ENCODE measurements at regions not wholly inside any gene's neighbourhood (a gene's known extent, or its start where the extent isn't known, plus 50 kb on each side); places are given as distances from the start of the nearest gene placed in this dataset.

DNA sequence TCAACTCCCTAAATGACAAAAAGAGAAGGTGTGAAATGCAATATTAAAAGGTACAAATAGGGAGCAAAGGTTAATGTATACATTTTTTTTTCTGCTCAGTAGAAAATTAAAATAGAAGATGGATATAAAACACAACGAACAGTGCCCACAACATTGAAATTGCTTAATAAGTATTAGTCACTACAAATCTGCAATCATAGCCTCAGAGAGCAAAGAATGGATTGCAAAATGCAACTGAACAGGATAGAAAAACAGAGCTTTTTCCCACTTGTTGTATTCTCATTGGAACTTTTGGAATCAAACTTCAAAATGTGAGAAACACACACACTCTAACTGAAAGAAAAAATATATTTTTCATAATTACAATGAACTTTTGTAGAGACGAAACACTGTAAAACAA lies 552.2 kb upstream of the NCAM2 start:
- TF ChIP-seq RAD21 (IDR thresholded peaks at IDR 0.05; ENCODE audit: low read depth) (no peak), TCF12 (IDR thresholded peaks at IDR 0.05; ENCODE audit: low read depth) (no peak), EP300 (IDR thresholded peaks at IDR 0.05; ENCODE audit: borderline replicate concordance) (no peak), TEAD4 (IDR thresholded peaks at IDR 0.05) (no peak), MAX (IDR thresholded peaks at IDR 0.05) (no peak), YY1 (IDR thresholded peaks at IDR 0.05; ENCODE audit: low read depth) (no peak), FOXM1 (IDR thresholded peaks at IDR 0.05; ENCODE audit: borderline replicate concordance, low read depth) (no peak), NFIC (IDR thresholded peaks at IDR 0.05) (no peak), ZBTB7A (IDR thresholded peaks at IDR 0.05; ENCODE audit: low read depth) (no peak), EGR1 (IDR thresholded peaks at IDR 0.05) (no peak), TAF1 (IDR thresholded peaks at IDR 0.05; ENCODE audit: low read depth) (no peak), CEBPB (IDR thresholded peaks at IDR 0.05) (no peak)
- TF ChIP-seq, protein P1, sequence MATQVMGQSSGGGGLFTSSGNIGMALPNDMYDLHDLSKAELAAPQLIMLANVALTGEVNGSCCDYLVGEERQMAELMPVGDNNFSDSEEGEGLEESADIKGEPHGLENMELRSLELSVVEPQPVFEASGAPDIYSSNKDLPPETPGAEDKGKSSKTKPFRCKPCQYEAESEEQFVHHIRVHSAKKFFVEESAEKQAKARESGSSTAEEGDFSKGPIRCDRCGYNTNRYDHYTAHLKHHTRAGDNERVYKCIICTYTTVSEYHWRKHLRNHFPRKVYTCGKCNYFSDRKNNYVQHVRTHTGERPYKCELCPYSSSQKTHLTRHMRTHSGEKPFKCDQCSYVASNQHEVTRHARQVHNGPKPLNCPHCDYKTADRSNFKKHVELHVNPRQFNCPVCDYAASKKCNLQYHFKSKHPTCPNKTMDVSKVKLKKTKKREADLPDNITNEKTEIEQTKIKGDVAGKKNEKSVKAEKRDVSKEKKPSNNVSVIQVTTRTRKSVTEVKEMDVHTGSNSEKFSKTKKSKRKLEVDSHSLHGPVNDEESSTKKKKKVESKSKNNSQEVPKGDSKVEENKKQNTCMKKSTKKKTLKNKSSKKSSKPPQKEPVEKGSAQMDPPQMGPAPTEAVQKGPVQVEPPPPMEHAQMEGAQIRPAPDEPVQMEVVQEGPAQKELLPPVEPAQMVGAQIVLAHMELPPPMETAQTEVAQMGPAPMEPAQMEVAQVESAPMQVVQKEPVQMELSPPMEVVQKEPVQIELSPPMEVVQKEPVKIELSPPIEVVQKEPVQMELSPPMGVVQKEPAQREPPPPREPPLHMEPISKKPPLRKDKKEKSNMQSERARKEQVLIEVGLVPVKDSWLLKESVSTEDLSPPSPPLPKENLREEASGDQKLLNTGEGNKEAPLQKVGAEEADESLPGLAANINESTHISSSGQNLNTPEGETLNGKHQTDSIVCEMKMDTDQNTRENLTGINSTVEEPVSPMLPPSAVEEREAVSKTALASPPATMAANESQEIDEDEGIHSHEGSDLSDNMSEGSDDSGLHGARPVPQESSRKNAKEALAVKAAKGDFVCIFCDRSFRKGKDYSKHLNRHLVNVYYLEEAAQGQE (IDR thresholded peaks at IDR 0.05; ENCODE audit: low read depth): no peak
- TF ChIP-seq, protein P2, sequence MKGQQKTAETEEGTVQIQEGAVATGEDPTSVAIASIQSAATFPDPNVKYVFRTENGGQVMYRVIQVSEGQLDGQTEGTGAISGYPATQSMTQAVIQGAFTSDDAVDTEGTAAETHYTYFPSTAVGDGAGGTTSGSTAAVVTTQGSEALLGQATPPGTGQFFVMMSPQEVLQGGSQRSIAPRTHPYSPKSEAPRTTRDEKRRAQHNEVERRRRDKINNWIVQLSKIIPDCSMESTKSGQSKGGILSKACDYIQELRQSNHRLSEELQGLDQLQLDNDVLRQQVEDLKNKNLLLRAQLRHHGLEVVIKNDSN (IDR thresholded peaks at IDR 0.05): no peak

DNA sequence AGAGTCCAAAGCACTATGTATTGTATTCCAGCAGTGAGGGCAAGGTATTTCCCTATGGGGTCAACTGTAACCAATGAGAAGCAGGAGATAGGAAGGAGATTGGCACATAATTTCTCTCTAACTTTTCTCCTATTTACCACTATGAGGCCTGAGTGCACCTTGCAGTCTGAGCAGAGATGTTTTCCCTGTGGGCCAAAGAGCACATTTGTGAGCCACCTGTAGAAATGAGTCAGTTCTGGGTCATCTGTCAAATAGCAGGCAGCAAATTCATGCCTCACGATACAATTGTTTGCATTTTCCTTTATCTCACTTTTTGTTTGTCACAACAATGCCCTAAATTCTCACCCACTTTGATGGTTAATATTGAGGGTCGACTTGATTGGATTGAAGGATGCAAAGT lies 547.2 kb upstream of the NCAM2 start:
- TF ChIP-seq TAF1 (IDR thresholded peaks at IDR 0.05; ENCODE audit: low read depth) (no peak), CREB1 (IDR thresholded peaks at IDR 0.05; ENCODE audit: low read depth) (no peak), ZBTB7A (IDR thresholded peaks at IDR 0.05; ENCODE audit: low read depth) (no peak), MAX (IDR thresholded peaks at IDR 0.05) (no peak), EP300 (IDR thresholded peaks at IDR 0.05; ENCODE audit: borderline replicate concordance) (no peak), NFIC (IDR thresholded peaks at IDR 0.05) (no peak), TEAD4 (IDR thresholded peaks at IDR 0.05) (no peak), TCF12 (IDR thresholded peaks at IDR 0.05; ENCODE audit: low read depth) (no peak), RAD21 (IDR thresholded peaks at IDR 0.05; ENCODE audit: low read depth) (no peak), CEBPB (IDR thresholded peaks at IDR 0.05) (no peak), FOXM1 (IDR thresholded peaks at IDR 0.05; ENCODE audit: borderline replicate concordance, low read depth) (no peak), EGR1 (IDR thresholded peaks at IDR 0.05) (no peak), YY1 (IDR thresholded peaks at IDR 0.05; ENCODE audit: low read depth) (no peak)
- TF ChIP-seq, protein P2 (IDR thresholded peaks at IDR 0.05): no peak
- TF ChIP-seq, protein P1 (IDR thresholded peaks at IDR 0.05; ENCODE audit: low read depth): no peak

DNA sequence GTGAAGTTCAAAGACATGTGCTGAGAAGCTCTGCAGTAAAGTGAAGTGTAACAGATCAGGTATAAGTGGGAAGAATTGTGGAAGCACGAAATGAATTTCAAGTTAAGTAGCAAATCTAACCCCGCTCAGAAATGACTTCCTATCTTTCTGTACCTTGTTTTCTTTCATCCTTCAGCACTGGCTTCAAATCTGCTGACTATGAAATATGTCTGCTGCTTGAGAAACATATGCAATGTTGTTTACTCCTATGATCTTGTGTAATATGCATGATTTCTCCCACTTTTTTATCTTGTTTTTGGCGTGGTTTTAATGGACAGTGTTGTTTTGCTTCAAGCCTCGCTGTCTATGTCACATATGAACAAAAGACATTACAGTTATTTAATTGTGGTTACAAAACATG lies 545.3 kb upstream of the NCAM2 start:
- TF ChIP-seq, protein P1 (IDR thresholded peaks at IDR 0.05; ENCODE audit: low read depth): no peak
- TF ChIP-seq NFIC (IDR thresholded peaks at IDR 0.05) (no peak), TCF12 (IDR thresholded peaks at IDR 0.05; ENCODE audit: low read depth) (no peak), EP300 (IDR thresholded peaks at IDR 0.05; ENCODE audit: borderline replicate concordance) (no peak)
- TF ChIP-seq, protein P2 (IDR thresholded peaks at IDR 0.05): no peak

GRCh38 chr21:20459838-20460237 lies 538.4 kb upstream of the NCAM2 start:
- no peak for TF ChIP-seq RAD21 (IDR thresholded peaks at IDR 0.05; ENCODE audit: low read depth)
- TF ChIP-seq, protein P1 (IDR thresholded peaks at IDR 0.05; ENCODE audit: low read depth): no peak
- no peak for TF ChIP-seq TAF1 (IDR thresholded peaks at IDR 0.05; ENCODE audit: low read depth)
- TF ChIP-seq TCF12 (IDR thresholded peaks at IDR 0.05; ENCODE audit: low read depth): no peak
- TF ChIP-seq, protein P2 (IDR thresholded peaks at IDR 0.05): no peak
- no peak for TF ChIP-seq MAX (IDR thresholded peaks at IDR 0.05)
- no peak for TF ChIP-seq CREB1 (IDR thresholded peaks at IDR 0.05; ENCODE audit: low read depth)
- TF ChIP-seq ZBTB7A (IDR thresholded peaks at IDR 0.05; ENCODE audit: low read depth): no peak
- no peak for TF ChIP-seq EGR1 (IDR thresholded peaks at IDR 0.05)
- TF ChIP-seq CEBPB (IDR thresholded peaks at IDR 0.05): no peak
- TF ChIP-seq EP300 (IDR thresholded peaks at IDR 0.05; ENCODE audit: borderline replicate concordance): no peak
- no peak for TF ChIP-seq TEAD4 (IDR thresholded peaks at IDR 0.05)
- no peak for TF ChIP-seq FOXM1 (IDR thresholded peaks at IDR 0.05; ENCODE audit: borderline replicate concordance, low read depth)
- TF ChIP-seq YY1 (IDR thresholded peaks at IDR 0.05; ENCODE audit: low read depth): no peak
- TF ChIP-seq NFIC (IDR thresholded peaks at IDR 0.05): no peak
